HG03066 (cell line): ENCODE measurements at regions not wholly inside any gene's neighbourhood (a gene's known extent, or its start where the extent isn't known, plus 50 kb on each side); places are given as distances from the start of the nearest gene placed in this dataset.
"Not testable (repeated sequence)": the region's sequence is repeated elsewhere in the genome, so short reads cannot be mapped to it uniquely, and the experiment has no call there.

Experiments
- ATAC-seq: cut with Tn5 transposase; IDR thresholded peaks from one replicate; pipeline ENCODE4 v1.9.1; 2021; ENCODE audit warnings: low read depth; ENCODE audit not compliant: unreplicated experiment

GRCh38 chr3:78494851-78495250, 1272.9 kb downstream of the ROBO1 start:
- no peak for ATAC-seq

- ATAC-seq, result no peak
Measured at GRCh38 chr3:78495301-78495700, 1272.5 kb downstream of the ROBO1 start.

GRCh38 chr3:78496501-78496900, 1271.3 kb downstream of the ROBO1 start:
- ATAC-seq, result no peak

GRCh38 chr3:78497021-78497420, 1270.8 kb downstream of the ROBO1 start:
- ATAC-seq, result no peak

- ATAC-seq, result no peak
Measured at GRCh38 chr3:78497767-78498166, 1270.0 kb downstream of the ROBO1 start.

GRCh38 chr3:78506061-78506460, 1261.7 kb downstream of the ROBO1 start:
- ATAC-seq, result no peak

GRCh38 chr3:78506581-78507195, 1261.1 kb downstream of the ROBO1 start:
- ATAC-seq, result no peak

GRCh38 chr3:78507196-78507984, 1260.4 kb downstream of the ROBO1 start:
- no peak for ATAC-seq

- no peak for ATAC-seq
Measured at GRCh38 chr3:78511840-78512239, 1256.0 kb downstream of the ROBO1 start.

- ATAC-seq, result not testable (repeated sequence)
Measured at GRCh38 chr3:78512786-78513185, 1255.0 kb downstream of the ROBO1 start.

GRCh38 chr3:78516437-78516836, 1251.4 kb downstream of the ROBO1 start:
- ATAC-seq, result no peak

GRCh38 chr3:78516937-78517336, 1250.9 kb downstream of the ROBO1 start:
- no peak for ATAC-seq

GRCh38 chr3:78517965-78518364, 1249.8 kb downstream of the ROBO1 start:
- ATAC-seq, result no peak

- no peak for ATAC-seq
Measured at GRCh38 chr3:78519281-78519680, 1248.5 kb downstream of the ROBO1 start.

- ATAC-seq, result no peak
Measured at GRCh38 chr3:78529601-78530000, 1238.2 kb downstream of the ROBO1 start.

GRCh38 chr3:78540485-78540884, 1227.3 kb downstream of the ROBO1 start:
- ATAC-seq, result no peak

GRCh38 chr3:78545827-78546226, 1222.0 kb downstream of the ROBO1 start:
- no peak for ATAC-seq
